HEK293 (cell line): ENCODE measurements at regions not wholly inside any gene's neighbourhood (a gene's known extent, or its start where the extent isn't known, plus 50 kb on each side); places are given as distances from the start of the nearest gene placed in this dataset.

Experiments used
- CTCF ChIA-PET: fragments of 350-600 bp; formaldehyde crosslinking; extraction: SDS; loops from one replicate; lab custom pipeline; 2021; ENCODE audit warnings: antibody characterized with exemption; lab: Yijun Ruan, JAX
- POLR2A ChIA-PET: fragments of 300-600 bp; formaldehyde crosslinking; extraction: SDS; loops from one replicate; lab custom pipeline; 2020; ENCODE audit warnings: antibody characterized with exemption, inconsistent platforms; lab: Yijun Ruan, JAX
- H3K27ac ChIP-seq: fragments of 200-500 bp; sonication (Bioruptor generic); 2 replicates; pipeline ENCODE4 v1.5.1; 2014; ENCODE audit warnings: low read depth, low read length, control low read depth, inconsistent platforms; ENCODE audit errors: extremely low read depth
- H3K36me3 ChIP-seq, 2 experiments: fragments of 200-500 bp in 1 of 2; sonication (Bioruptor generic) in 1 of 2; 1 replicate in 1 of 2; 2 replicates in 1 of 2; pipeline ENCODE4 v1.5.1; 2014 to 2017; ENCODE audit warnings: inconsistent platforms in 2 of 2, low read length in 2 of 2; ENCODE audit not compliant: control insufficient read depth in 2 of 2, insufficient read depth in 1 of 2
- H3K4me1 ChIP-seq: fragments of 200-500 bp; sonication (Bioruptor generic); 2 replicates; pipeline ENCODE4 v1.5.1; 2014; ENCODE audit warnings: mild to moderate bottlenecking, low read length, inconsistent platforms; ENCODE audit not compliant: control insufficient read depth, insufficient read depth
- H3K4me3 ChIP-seq: 2 replicates; pipeline ENCODE4 v1.5.1; 2011; ENCODE audit warnings: low read depth, mild to moderate bottlenecking, control low read depth, low read length, moderate library complexity
- H3K9me3 ChIP-seq: fragments of 200-500 bp; sonication (Bioruptor generic); 2 replicates; pipeline ENCODE4 v1.5.1; 2014; ENCODE audit warnings: low read depth, low read length, inconsistent platforms; ENCODE audit not compliant: control insufficient read depth, insufficient read depth
- GLI4 ChIP-seq: fragments of 450-650 bp; formaldehyde crosslinking; IDR thresholded peaks from 2 replicates; pipeline ENCODE4 v1.5.1; 2016; ENCODE audit warnings: missing biosample characterization, missing genetic modification characterization
- GLIS1 ChIP-seq: fragments of 450-650 bp; formaldehyde crosslinking; IDR thresholded peaks from 2 replicates; pipeline ENCODE4 v1.5.1; 2016; ENCODE audit warnings: missing biosample characterization, missing genetic modification characterization
- IKZF3 ChIP-seq: fragments of 450-650 bp; IDR thresholded peaks from 2 replicates; pipeline ENCODE4 v1.5.0; 2018; ENCODE audit warnings: missing biosample characterization, mild to moderate bottlenecking, missing genetic modification characterization, moderate library complexity
- KLF10 ChIP-seq: fragments of 450-650 bp; IDR thresholded peaks from 2 replicates; pipeline ENCODE4 v1.5.1; 2018; ENCODE audit warnings: missing biosample characterization, mild to moderate bottlenecking, missing genetic modification characterization
- MYNN ChIP-seq: fragments of 450-650 bp; formaldehyde crosslinking; IDR thresholded peaks from 2 replicates; pipeline ENCODE4 v1.5.1; 2016; ENCODE audit warnings: missing biosample characterization, missing genetic modification characterization, borderline replicate concordance
- PRDM1 ChIP-seq: fragments of 450-650 bp; formaldehyde crosslinking; IDR thresholded peaks from 2 replicates; pipeline ENCODE4; 2016; ENCODE audit warnings: missing biosample characterization, missing genetic modification characterization
- REST ChIP-seq: fragments of 450-650 bp; formaldehyde crosslinking; IDR thresholded peaks from 2 replicates; pipeline ENCODE4 v1.5.1; 2016; ENCODE audit warnings: missing biosample characterization, missing genetic modification characterization
- ZBTB1 ChIP-seq: fragments of 450-650 bp; formaldehyde crosslinking; IDR thresholded peaks from 2 replicates; pipeline ENCODE4 v1.5.1; 2016; ENCODE audit warnings: missing biosample characterization, missing genetic modification characterization
- ZBTB11 ChIP-seq: fragments of 450-650 bp; formaldehyde crosslinking; conservative IDR thresholded peaks from 2 replicates; pipeline ENCODE4 v1.5.1; 2016; ENCODE audit warnings: low read depth, missing biosample characterization, missing genetic modification characterization
- ZNF184 ChIP-seq: fragments of 450-650 bp; IDR thresholded peaks from 2 replicates; pipeline ENCODE4 v1.5.1; 2018; ENCODE audit warnings: missing biosample characterization, mild to moderate bottlenecking, missing genetic modification characterization
- ZNF23 ChIP-seq: fragments of 450-650 bp; formaldehyde crosslinking; IDR thresholded peaks from 2 replicates; pipeline ENCODE4 v1.5.1; 2016; ENCODE audit warnings: missing biosample characterization, missing genetic modification characterization, borderline replicate concordance
- ZNF26 ChIP-seq: fragments of 450-650 bp; formaldehyde crosslinking; IDR thresholded peaks from 2 replicates; pipeline ENCODE4 v1.5.1; 2016; ENCODE audit warnings: missing biosample characterization, missing genetic modification characterization
- ZNF350 ChIP-seq: fragments of 450-650 bp; formaldehyde crosslinking; IDR thresholded peaks from 2 replicates; pipeline ENCODE4 v1.5.0; 2017; ENCODE audit warnings: missing biosample characterization, mild to moderate bottlenecking, missing genetic modification characterization
- ZNF423 ChIP-seq: fragments of 450-650 bp; formaldehyde crosslinking; IDR thresholded peaks from 2 replicates; pipeline ENCODE4 v1.5.1; 2016; ENCODE audit warnings: missing biosample characterization, missing genetic modification characterization
- ZNF488 ChIP-seq: fragments of 450-650 bp; formaldehyde crosslinking; IDR thresholded peaks from 2 replicates; pipeline ENCODE4 v1.5.1; 2016; ENCODE audit warnings: missing biosample characterization, missing genetic modification characterization
- ZNF549 ChIP-seq: fragments of 450-650 bp; IDR thresholded peaks from 2 replicates; pipeline ENCODE4 v1.5.1; 2018; ENCODE audit warnings: missing biosample characterization, missing genetic modification characterization, mild to moderate bottlenecking, inconsistent platforms, moderate library complexity
- ZNF571 ChIP-seq: fragments of 450-650 bp; formaldehyde crosslinking; IDR thresholded peaks from 2 replicates; pipeline ENCODE4 v1.5.0; 2017; ENCODE audit warnings: missing biosample characterization, missing genetic modification characterization
- ZNF626 ChIP-seq: fragments of 450-650 bp; sonication (Bioruptor Pico); formaldehyde crosslinking; IDR thresholded peaks from 2 replicates; pipeline ENCODE4 v1.5.1; 2018; ENCODE audit warnings: missing biosample characterization, missing genetic modification characterization, inconsistent platforms
- ZNF654 ChIP-seq: fragments of 450-650 bp; formaldehyde crosslinking; IDR thresholded peaks from 2 replicates; pipeline ENCODE4 v1.5.1; 2016; ENCODE audit warnings: low read depth, missing biosample characterization, missing genetic modification characterization
- ZNF747 ChIP-seq: fragments of 450-650 bp; formaldehyde crosslinking; IDR thresholded peaks from 2 replicates; pipeline ENCODE4 v1.5.1; 2016; ENCODE audit warnings: missing biosample characterization, missing genetic modification characterization
- ZSCAN18 ChIP-seq: fragments of 450-650 bp; formaldehyde crosslinking; IDR thresholded peaks from 2 replicates; pipeline ENCODE4 v1.5.1; 2016; ENCODE audit warnings: missing biosample characterization, missing genetic modification characterization
- ZSCAN5A ChIP-seq: fragments of 450-650 bp; formaldehyde crosslinking; IDR thresholded peaks from 2 replicates; pipeline ENCODE4 v1.5.1; 2016; ENCODE audit warnings: missing biosample characterization, missing genetic modification characterization

GRCh38 chr1:88538222-88538899 lies 145.7 kb upstream of the PKN2 start (continued):
- TF ChIP-seq REST (no peak), ZBTB11 (tag by site-specific recombination) (no peak), KLF10 (tag by site-specific recombination) (no peak), ZNF626 (tag by site-specific recombination) (no peak), ZNF654 (tag by site-specific recombination) (no peak), ZNF184 (no peak), ZNF488 (tag by site-specific recombination) (no peak), ZNF23 (tag by site-specific recombination) (no peak), ZNF26 (no peak)

GRCh38 chr1:88540255-88540654 lies 143.8 kb upstream of the PKN2 start:
- Histone ChIP-seq H3K9me3 (no peaks in the 10 kb centered on the region), H3K27ac (no peak overlapping the region), H3K36me3 (no peaks in the 10 kb centered on the region), H3K4me3 (no peak overlapping the region), H3K4me1 (no peaks in the 10 kb centered on the region)
- TF ChIP-seq ZNF350 (no peak), ZSCAN5A (tag by site-specific recombination) (no peak)
- ChIA-PET CTCF (interaction anchor here (0.7 kb wide), 1 partner anchor 11 kb away, joined by 3 read pairs; no protein-coding TSS in a partner anchor), POLR2A (no interaction called here)

- Histone ChIP-seq H3K4me1 (no peaks in the 10 kb centered on the region), H3K9me3 (no peaks in the 10 kb centered on the region), H3K36me3 (no peaks in the 10 kb centered on the region), H3K27ac (no peak overlapping the region), H3K4me3 (no peak overlapping the region)
- CTCF ChIA-PET = no interaction called here
- POLR2A ChIA-PET = no interaction called here
- TF ChIP-seq IKZF3 (tag by site-specific recombination) (no peak), GLI4 (tag by site-specific recombination) (no peak), ZBTB1 (tag by site-specific recombination) (no peak), ZNF423 (no peak), ZNF747 (tag by site-specific recombination) (no peak), MYNN (no peak), ZSCAN18 (tag by site-specific recombination) (no peak), PRDM1 (tag by site-specific recombination) (no peak), GLIS1 (tag by site-specific recombination) (no peak), ZNF571 (tag by site-specific recombination) (no peak), ZNF549 (no peak)
Observed at GRCh38 chr1:88541596-88541995, 142.5 kb upstream of the PKN2 start.
